ENCODE measurements at regions not wholly inside any gene's neighbourhood (a gene's known extent, or its start where the extent isn't known, plus 50 kb on each side); places are given as distances from the start of the nearest gene placed in this dataset.

- H3K27ac ChIP-seq = no peak overlapping the region
- no peak for ATAC-seq (ENCODE audit: low FRiP score in 2 of 2)
- TF ChIP-seq POLR2A (IDR thresholded peaks at IDR 0.05) (no peak), CTCF (IDR thresholded peaks at IDR 0.05) (no peak), POLR2AphosphoS5 (IDR thresholded peaks at IDR 0.05) (no peak), EP300 (IDR thresholded peaks at IDR 0.05) (no peak)
- no peaks in the 10 kb centered on the region for H3K36me3 ChIP-seq
- DNase-seq = no peak
- H3K4me3 ChIP-seq = no peak overlapping the region
- H3K9me3 ChIP-seq = peaks cover 0 to 5% (median 0%) of the 10 kb centered on the region in 4 donors
- H3K4me1 ChIP-seq = no peaks in the 10 kb centered on the region
- 81 to 89% methylated on average over 1 of the region's 1 CpG for WGBS, 2 donors
- no peaks in the 10 kb centered on the region for H3K27me3 ChIP-seq
Measured at GRCh38 chr16:79363035-79363434, 237.5 kb downstream of the MAF start.

DNA sequence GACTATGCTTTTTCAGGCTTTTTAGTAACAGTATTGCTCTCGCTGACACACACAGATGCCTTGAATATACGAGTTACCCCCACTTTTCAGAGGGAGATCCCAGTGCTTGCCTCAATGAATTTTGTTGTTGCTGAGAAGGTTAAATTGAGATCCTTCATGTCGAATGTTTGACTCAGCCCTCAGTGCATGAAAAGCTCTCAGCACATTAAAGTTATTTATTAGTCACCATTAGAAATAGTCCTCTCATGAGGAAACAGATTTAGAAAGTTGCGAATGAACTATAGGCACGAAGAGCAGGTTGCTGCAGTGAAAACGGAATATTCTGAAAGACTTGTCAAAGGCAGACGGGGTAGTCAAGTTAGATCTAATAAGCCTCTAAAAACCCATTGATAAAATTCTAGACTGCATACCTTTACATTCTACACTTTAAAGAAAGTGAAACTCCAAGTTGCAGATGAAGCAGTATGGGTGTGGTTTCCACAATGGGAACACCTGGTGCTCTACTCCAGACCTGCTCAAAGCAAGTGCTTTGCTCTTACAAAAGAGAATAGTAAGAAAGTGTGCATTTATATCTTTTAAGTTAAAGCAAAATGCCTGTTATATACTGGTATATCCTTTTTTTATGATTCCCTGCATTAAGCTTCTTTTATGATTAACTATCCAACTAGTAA lies 238.1 kb downstream of the MAF start:
- ATAC-seq (ENCODE audit: low FRiP score in 2 of 2) (no peak), DNase-seq (no peak)
- Histone ChIP-seq H3K4me3 (no peak overlapping the region), H3K36me3 (no peaks in the 10 kb centered on the region), H3K4me1 (no peaks in the 10 kb centered on the region), H3K27me3 (no peaks in the 10 kb centered on the region), H3K27ac (no peak overlapping the region), H3K9me3 (peaks cover 0 to 5% (median 0%) of the 10 kb centered on the region in 4 donors)
- WGBS, 2 donors = 72 to 76% methylated on average over 7 of the region's 7 CpGs
- no peak for TF ChIP-seq POLR2A (IDR thresholded peaks at IDR 0.05)
- TF ChIP-seq POLR2AphosphoS5 (IDR thresholded peaks at IDR 0.05) = no peak
- TF ChIP-seq CTCF (IDR thresholded peaks at IDR 0.05) = no peak
- TF ChIP-seq EP300 (IDR thresholded peaks at IDR 0.05) = no peak

DNA sequence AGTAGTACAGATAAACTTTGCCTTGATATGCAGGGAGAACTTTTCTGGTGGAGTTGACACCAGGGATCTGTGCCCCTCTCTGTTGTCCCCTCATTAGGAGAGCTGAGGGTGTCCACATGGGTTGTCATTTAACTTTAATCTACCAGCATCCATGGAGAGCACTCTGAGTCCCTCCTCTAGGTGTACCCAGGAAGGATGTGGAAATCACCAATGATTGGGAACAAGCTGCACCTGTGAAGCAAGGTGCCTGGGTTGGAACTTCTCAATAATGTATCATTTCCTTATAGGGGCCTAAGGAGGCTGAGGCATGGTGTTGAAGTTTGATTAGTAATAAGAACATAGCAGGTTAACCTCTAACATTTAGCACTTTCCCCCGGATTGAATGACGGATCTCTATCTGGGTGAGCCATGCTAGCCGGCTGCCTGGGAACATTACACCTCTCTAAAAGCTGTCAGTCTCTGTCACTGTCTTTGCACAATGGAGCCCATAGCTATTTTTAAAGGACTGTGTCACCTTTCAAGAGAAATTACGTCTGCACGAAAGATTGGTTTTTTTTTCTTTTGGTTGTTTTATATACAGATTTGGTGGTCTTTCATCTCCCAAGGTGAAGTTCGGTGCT lies 239.3 kb downstream of the MAF start:
- no peak for TF ChIP-seq POLR2AphosphoS5 (IDR thresholded peaks at IDR 0.05)
- TF ChIP-seq CTCF (IDR thresholded peaks at IDR 0.05) = no peak
- TF ChIP-seq EP300 (IDR thresholded peaks at IDR 0.05) = no peak
- Histone ChIP-seq H3K27me3 (no peaks in the 10 kb centered on the region), H3K27ac (no peak overlapping the region), H3K9me3 (no peaks in the 10 kb centered on the region), H3K4me1 (no peaks in the 10 kb centered on the region), H3K36me3 (no peaks in the 10 kb centered on the region), H3K4me3 (no peak overlapping the region)
- ATAC-seq (ENCODE audit: low FRiP score in 2 of 2) (no peak), DNase-seq (no peak)
- WGBS, 2 donors = 94 to 96% methylated on average over 6 of the region's 6 CpGs

GRCh38 chr16:79360267-79360666 lies 240.3 kb downstream of the MAF start:
- Histone ChIP-seq H3K4me1 (no peaks in the 10 kb centered on the region), H3K4me3 (no peak overlapping the region), H3K27me3 (no peaks in the 10 kb centered on the region), H3K9me3 (no peaks in the 10 kb centered on the region), H3K36me3 (no peaks in the 10 kb centered on the region), H3K27ac (no peak overlapping the region)
- TF ChIP-seq EP300 (IDR thresholded peaks at IDR 0.05) (no peak), POLR2A (IDR thresholded peaks at IDR 0.05) (no peak), POLR2AphosphoS5 (IDR thresholded peaks at IDR 0.05) (no peak), CTCF (IDR thresholded peaks at IDR 0.05) (no peak)
- ATAC-seq (ENCODE audit: low FRiP score in 2 of 2) (no peak), DNase-seq (no peak)
- WGBS, 2 donors = 88 to 93% methylated on average over 2 of the region's 2 CpGs

DNA sequence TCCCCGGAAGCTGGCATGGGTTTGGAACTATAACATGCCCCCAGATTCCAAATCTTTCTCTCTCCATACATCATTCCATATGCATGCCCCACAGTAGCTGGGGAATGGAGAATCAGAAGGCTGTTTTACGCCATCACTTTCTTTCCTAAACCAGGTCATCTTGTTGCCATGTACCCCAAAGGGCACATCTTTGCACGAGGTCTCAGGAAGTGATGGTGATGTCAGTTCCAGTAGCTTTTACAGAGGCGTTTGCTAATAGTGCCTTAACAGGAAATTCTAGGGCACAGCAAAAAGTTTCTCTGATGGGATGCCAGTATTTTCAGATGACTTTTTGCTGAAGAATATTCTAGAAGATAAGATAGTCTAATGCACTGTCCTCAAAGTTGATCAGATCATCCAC lies 241.5 kb downstream of the MAF start:
- Histone ChIP-seq H3K27ac (no peak overlapping the region), H3K4me1 (no peaks in the 10 kb centered on the region), H3K27me3 (no peaks in the 10 kb centered on the region), H3K4me3 (no peak overlapping the region), H3K9me3 (no peaks in the 10 kb centered on the region), H3K36me3 (no peaks in the 10 kb centered on the region)
- WGBS, 2 donors = 60 to 68% methylated on average over 4 of the region's 4 CpGs
- DNase-seq (no peak), ATAC-seq (ENCODE audit: low FRiP score in 2 of 2) (no peak)
- no peak for TF ChIP-seq EP300 (IDR thresholded peaks at IDR 0.05)

All from upper lobe of left lung (tissue), 6 donors.